ENCODE measurements at regions not wholly inside any gene's neighbourhood (a gene's known extent, or its start where the extent isn't known, plus 50 kb on each side); places are given as distances from the start of the nearest gene placed in this dataset.

DNA sequence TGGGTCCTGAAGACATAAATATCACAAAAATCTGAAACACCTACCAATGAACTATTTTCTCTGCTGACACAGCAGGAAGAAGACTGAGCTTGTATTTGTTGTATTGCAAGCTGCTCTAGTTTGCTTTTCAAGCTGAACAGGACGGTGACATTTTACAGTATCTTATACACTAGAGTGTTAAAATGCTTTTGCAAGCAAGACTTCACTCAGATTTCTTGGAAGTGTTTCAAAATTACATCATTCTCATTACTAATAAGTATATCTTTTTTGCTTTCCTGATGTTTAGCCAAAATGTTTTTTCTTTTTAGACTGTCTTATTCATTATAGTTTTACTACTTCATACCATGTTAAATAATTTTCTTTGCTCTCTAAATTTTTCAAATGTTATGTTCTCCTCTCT is 427.1 kb upstream of the CXADR start:
- no peak overlapping the region for H3K4me3 ChIP-seq (ENCODE audit: low read depth, poor library complexity, severe bottlenecking)
- intact Hi-C loops (cut with DNase I; ENCODE audit: low total_unique reads): no loop called here
- TF ChIP-seq CTCF (IDR thresholded peaks at IDR 0.05): no peak
- WGBS, 2 donors: 22 to 34% methylated on average over 1 of the region's 1 CpG
- no peak for DNase-seq (ENCODE audit: low spot score in 2 of 2)

- no peak overlapping the region for H3K4me3 ChIP-seq (ENCODE audit: low read depth, poor library complexity, severe bottlenecking)
- 96% methylated on average over 4 of the region's 4 CpGs for WGBS, 2 donors
- intact Hi-C loops (cut with DNase I; ENCODE audit: low total_unique reads): no loop called here
- TF ChIP-seq POLR2A (IDR thresholded peaks at IDR 0.05) (no peak), CTCF (IDR thresholded peaks at IDR 0.05) (no peak)
- DNase-seq (ENCODE audit: low spot score in 2 of 2): no peak
Observed at GRCh38 chr21:17088500-17088899, 424.3 kb upstream of the CXADR start.

DNA sequence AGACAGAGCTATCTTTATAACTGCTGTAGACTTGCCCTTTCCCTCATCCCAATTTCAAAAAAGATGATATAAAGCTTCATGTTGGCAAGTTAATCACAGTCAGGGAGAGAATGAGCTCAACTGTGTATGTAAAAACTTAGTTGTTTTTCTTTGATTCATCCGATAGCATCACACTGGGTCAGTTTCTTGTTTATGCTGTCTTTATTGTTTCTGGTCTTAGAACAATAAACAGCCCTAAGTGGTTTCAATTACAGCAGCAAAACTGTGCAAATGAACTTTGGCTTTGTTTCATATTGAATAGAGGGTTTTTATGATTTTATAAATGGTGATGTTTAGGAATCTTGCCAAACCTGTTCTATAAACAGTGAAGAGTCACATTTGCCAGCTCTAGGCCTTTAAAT is 423.8 kb upstream of the CXADR start:
- WGBS, 2 donors: 32 to 34% methylated on average over 1 of the region's 1 CpG
- DNase-seq (ENCODE audit: low spot score in 2 of 2): no peak
- TF ChIP-seq POLR2A (IDR thresholded peaks at IDR 0.05): no peak
- TF ChIP-seq CTCF (IDR thresholded peaks at IDR 0.05): no peak
- H3K4me3 ChIP-seq (ENCODE audit: low read depth, poor library complexity, severe bottlenecking): no peak overlapping the region
- intact Hi-C loops (cut with DNase I; ENCODE audit: low total_unique reads): no loop called here

GRCh38 chr21:17101696-17102095 is 411.1 kb upstream of the CXADR start:
- DNase-seq (ENCODE audit: low spot score in 2 of 2): no peak
- H3K4me3 ChIP-seq (ENCODE audit: low read depth, poor library complexity, severe bottlenecking): no peak overlapping the region
- no peak for TF ChIP-seq CTCF (IDR thresholded peaks at IDR 0.05)
- no peak for TF ChIP-seq POLR2A (IDR thresholded peaks at IDR 0.05)
- intact Hi-C loops (cut with DNase I; ENCODE audit: low total_unique reads): no loop called here

GRCh38 chr21:17105932-17106331 is 406.9 kb upstream of the CXADR start:
- TF ChIP-seq CTCF (IDR thresholded peaks at IDR 0.05): no peak
- TF ChIP-seq POLR2A (IDR thresholded peaks at IDR 0.05): no peak
- DNase-seq (ENCODE audit: low spot score in 2 of 2): no peak
- intact Hi-C loops (cut with DNase I; ENCODE audit: low total_unique reads): no loop called here
- no peak overlapping the region for H3K4me3 ChIP-seq (ENCODE audit: low read depth, poor library complexity, severe bottlenecking)

DNA sequence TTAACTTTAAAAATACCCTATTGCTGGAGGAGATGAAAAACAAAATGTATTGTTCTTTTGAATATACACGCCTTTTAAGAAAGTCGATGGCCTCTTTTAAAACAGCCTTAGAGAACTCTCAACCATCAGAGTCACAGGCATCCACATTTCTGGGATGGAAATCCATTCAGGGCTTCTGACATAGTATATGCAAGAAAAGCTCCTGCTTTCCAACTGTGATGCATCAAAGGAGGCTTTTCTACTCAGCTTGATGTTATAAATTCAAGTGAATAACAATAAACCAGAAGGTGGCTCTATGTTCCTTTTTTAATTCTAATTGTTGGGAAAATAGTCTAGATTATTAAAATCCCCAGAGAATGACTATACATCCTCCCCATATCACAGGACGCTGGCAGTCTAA is 398.8 kb upstream of the CXADR start:
- intact Hi-C loops (cut with DNase I; ENCODE audit: low total_unique reads): no loop called here
- no peak overlapping the region for H3K4me3 ChIP-seq (ENCODE audit: low read depth, poor library complexity, severe bottlenecking)
- TF ChIP-seq CTCF (IDR thresholded peaks at IDR 0.05): no peak
- no peak for TF ChIP-seq POLR2A (IDR thresholded peaks at IDR 0.05)
- no peak for DNase-seq (ENCODE audit: low spot score in 2 of 2)
- WGBS, 2 donors: 86 to 87% methylated on average over 3 of the region's 3 CpGs
